ENCODE measurements at regions not wholly inside any gene's neighbourhood (a gene's known extent, or its start where the extent isn't known, plus 50 kb on each side); places are given as distances from the start of the nearest gene placed in this dataset.
A peak's percentile ranks its signal among the peaks of the same experiment; 100 is the strongest.

DNA sequence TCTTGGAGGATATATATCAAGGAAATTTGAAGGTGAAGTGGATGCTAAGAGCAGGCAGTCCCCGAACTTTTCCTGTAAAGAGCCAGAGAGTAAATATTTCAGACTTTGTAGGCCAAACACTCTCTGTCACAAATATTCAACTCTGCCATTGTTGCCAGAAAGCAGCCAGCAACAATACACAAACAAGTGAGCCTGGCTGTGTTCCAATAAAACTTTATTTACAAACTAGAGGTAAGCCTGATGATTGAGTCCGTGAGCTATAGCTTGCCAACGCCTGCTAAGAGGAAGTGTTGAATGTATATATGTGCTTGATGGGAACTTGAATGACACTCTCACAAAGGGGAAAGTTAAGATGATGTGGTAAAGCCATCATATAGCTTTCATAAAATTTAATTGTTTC is 166.0 kb upstream of the PLN start:
- Histone ChIP-seq H3K27me3 (replicated peaks; ENCODE audit: insufficient read depth) (no peaks in the 10 kb centered on the region), H3K27ac (peak overlapping the region; percentile 18 to 57), H3K9me3 (no peaks in the 10 kb centered on the region), H3K36me3 (no peaks in the 10 kb centered on the region), H3K4me1 (ENCODE audit: control insufficient read depth in 1 of 2, low read depth in 2 of 2) (peaks cover 3 to 11% of the 10 kb centered on the region in 2 donors), H3K4me3 (no peak overlapping the region)
- no peak for DNase-seq (ENCODE audit: low spot score)
- TF ChIP-seq, protein P1, sequence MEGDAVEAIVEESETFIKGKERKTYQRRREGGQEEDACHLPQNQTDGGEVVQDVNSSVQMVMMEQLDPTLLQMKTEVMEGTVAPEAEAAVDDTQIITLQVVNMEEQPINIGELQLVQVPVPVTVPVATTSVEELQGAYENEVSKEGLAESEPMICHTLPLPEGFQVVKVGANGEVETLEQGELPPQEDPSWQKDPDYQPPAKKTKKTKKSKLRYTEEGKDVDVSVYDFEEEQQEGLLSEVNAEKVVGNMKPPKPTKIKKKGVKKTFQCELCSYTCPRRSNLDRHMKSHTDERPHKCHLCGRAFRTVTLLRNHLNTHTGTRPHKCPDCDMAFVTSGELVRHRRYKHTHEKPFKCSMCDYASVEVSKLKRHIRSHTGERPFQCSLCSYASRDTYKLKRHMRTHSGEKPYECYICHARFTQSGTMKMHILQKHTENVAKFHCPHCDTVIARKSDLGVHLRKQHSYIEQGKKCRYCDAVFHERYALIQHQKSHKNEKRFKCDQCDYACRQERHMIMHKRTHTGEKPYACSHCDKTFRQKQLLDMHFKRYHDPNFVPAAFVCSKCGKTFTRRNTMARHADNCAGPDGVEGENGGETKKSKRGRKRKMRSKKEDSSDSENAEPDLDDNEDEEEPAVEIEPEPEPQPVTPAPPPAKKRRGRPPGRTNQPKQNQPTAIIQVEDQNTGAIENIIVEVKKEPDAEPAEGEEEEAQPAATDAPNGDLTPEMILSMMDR (IDR thresholded peaks at IDR 0.05): no peak
- ATAC-seq (ENCODE audit: insufficient number of reproducible peaks, low FRiP score, low read depth): no peak

DNA sequence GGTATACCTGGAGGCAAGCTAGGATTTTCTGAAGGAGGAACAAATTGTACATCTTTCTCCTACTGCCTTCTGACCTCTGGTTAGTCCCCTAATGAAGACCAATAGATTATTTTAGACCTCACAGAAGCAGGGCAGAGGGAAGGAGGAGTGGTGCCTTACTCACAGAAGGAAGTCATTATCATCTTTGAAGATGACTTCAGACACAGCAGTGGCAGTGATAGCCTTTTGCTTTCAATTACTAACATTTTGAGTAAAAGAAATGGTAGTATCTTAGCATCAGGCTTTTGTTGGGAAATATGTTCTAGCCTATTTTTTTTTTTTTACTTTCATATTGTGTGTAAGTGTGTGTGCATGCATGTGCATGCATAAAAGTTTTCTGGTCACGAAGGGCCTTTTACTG is 164.2 kb upstream of the PLN start:
- Histone ChIP-seq H3K27ac (peak overlapping the region in 1 of 2 donors; percentile 9), H3K36me3 (no peaks in the 10 kb centered on the region), H3K27me3 (replicated peaks; ENCODE audit: insufficient read depth) (no peaks in the 10 kb centered on the region), H3K4me1 (ENCODE audit: control insufficient read depth in 1 of 2, low read depth in 2 of 2) (peaks cover 3 to 20% of the 10 kb centered on the region in 2 donors), H3K4me3 (no peak overlapping the region), H3K9me3 (no peaks in the 10 kb centered on the region)
- TF ChIP-seq, protein P1 (IDR thresholded peaks at IDR 0.05): no peak
- DNase-seq (ENCODE audit: low spot score) (no peak), ATAC-seq (ENCODE audit: insufficient number of reproducible peaks, low FRiP score, low read depth) (no peak)

DNA sequence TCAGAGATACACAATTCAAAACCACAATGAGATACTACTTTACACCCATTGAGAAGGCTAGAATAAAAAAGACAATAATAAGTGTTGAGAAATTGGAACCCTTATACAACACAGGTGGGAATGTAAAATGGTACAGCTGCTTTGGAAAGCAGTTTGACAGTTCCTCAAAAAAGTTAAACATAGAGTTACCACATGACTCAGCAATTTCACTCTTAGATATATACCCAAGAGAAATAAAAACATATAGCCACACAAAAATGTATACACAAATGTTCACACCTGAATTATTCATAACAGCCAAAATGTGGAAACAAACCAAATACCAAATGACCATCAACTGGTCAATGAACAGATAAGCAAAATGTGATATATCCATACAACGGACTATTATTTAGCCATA is 161.1 kb upstream of the PLN start:
- peaks cover 0 to 27% of the 10 kb centered on the region in 2 donors for H3K4me1 ChIP-seq (ENCODE audit: control insufficient read depth in 1 of 2, low read depth in 2 of 2)
- TF ChIP-seq, protein P1 (IDR thresholded peaks at IDR 0.05): no peak
- DNase-seq (ENCODE audit: low spot score) (no peak), ATAC-seq (ENCODE audit: insufficient number of reproducible peaks, low FRiP score, low read depth) (no peak)
- H3K4me3 ChIP-seq: no peak overlapping the region
- no peaks in the 10 kb centered on the region for H3K36me3 ChIP-seq
- H3K27ac ChIP-seq: no peak overlapping the region
- H3K27me3 ChIP-seq (replicated peaks; ENCODE audit: insufficient read depth): no peaks in the 10 kb centered on the region
- H3K9me3 ChIP-seq: no peaks in the 10 kb centered on the region

DNA sequence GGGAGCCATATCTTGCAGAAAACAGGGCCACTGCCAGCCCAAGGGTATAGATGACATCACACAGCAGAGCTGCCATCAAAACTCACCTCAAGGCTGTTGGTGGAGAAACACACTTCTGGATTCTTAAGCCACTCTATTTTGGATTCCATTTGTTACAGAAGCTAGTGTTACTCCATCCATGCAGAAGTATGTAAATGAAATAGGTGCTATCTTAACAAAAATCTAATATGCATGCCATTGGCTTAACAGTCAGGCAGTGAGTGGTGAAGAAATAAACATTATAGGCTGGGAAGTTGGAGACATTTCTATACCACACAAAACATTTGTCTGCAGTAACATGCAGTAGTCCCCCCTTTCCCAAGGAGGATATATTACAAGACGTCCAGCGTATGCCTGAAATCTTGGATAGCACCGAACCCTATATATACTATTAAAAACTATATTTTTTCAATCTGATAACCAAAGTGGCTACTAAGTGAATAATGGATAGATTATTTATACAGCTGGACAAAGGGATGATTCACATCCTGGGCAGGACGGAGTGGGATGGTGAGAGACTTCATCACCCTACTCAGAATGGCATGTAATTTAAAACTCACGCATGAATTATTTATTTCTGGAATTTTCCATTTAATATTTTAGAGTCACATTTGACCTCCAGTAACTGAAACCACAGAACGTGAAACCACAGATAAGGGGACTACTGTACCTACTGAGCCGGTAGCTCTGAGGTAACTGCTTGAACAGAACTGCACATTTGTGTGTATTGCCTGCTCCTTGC is 160.0 kb upstream of the PLN start:
- no peaks in the 10 kb centered on the region for H3K27me3 ChIP-seq (replicated peaks; ENCODE audit: insufficient read depth)
- TF ChIP-seq, protein P1 (IDR thresholded peaks at IDR 0.05): no peak
- H3K4me1 ChIP-seq (ENCODE audit: control insufficient read depth in 1 of 2, low read depth in 2 of 2): peaks cover 0 to 25% of the 10 kb centered on the region in 2 donors
- no peaks in the 10 kb centered on the region for H3K36me3 ChIP-seq
- no peak for DNase-seq (ENCODE audit: low spot score)
- ATAC-seq (ENCODE audit: insufficient number of reproducible peaks, low FRiP score, low read depth): peak; percentile 69
- H3K9me3 ChIP-seq: no peaks in the 10 kb centered on the region
- H3K27ac ChIP-seq: peak overlapping the region; percentile 14 to 16
- H3K4me3 ChIP-seq: no peak overlapping the region

DNA sequence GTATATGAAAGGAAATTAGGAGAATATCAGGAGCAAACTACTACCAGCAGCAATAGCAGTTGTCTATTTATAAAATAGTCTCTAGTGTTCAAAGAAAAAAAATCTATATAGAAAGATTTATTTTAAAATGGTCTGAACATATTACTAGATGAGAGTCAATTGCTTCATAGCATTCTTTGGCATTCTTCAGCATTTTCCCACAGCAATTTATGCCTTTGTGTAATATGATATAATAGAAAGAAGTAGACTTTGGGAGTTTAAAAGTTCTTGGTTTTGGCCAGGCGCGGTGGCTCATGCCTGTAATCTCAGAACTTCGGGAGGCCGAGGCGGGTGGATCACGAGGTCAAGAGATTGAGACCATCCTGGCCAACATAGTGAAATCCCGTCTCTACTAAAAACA is 157.0 kb upstream of the PLN start:
- H3K27me3 ChIP-seq (replicated peaks; ENCODE audit: insufficient read depth): no peaks in the 10 kb centered on the region
- TF ChIP-seq, protein P1 (IDR thresholded peaks at IDR 0.05): no peak
- ATAC-seq (ENCODE audit: insufficient number of reproducible peaks, low FRiP score, low read depth): no peak

More for the DNA sequence above, 157.0 kb upstream of the PLN start:
- no peak for DNase-seq (ENCODE audit: low spot score)
- H3K4me1 ChIP-seq (ENCODE audit: control insufficient read depth in 1 of 2, low read depth in 2 of 2): peaks cover 0 to 35% of the 10 kb centered on the region in 2 donors
- H3K27ac ChIP-seq: no peak overlapping the region
- no peaks in the 10 kb centered on the region for H3K36me3 ChIP-seq
- H3K9me3 ChIP-seq: peaks cover 3% of the 10 kb centered on the region
- H3K4me3 ChIP-seq: no peak overlapping the region

Measured in thoracic aorta (tissue), 2 donors.